Activated CD8-positive, alpha-beta T cell treated with anti-CD3 and anti-CD28 coated beads for 36 hours (primary cell): ENCODE measurements at regions not wholly inside any gene's neighbourhood (a gene's known extent, or its start where the extent isn't known, plus 50 kb on each side); places are given as distances from the start of the nearest gene placed in this dataset.

Experiments used
- ATAC-seq: fragments of 200-7000 bp; cut with Tn5 transposase; one replicate; pipeline ENCODE4 v1.10.0; 2021; ENCODE audit warnings: mild to moderate bottlenecking, moderate library complexity
- CTCF ChIA-PET: fragments of 350-600 bp; sonication (Branson Sonifier 250); formaldehyde crosslinking; loops from one replicate; lab custom pipeline; 2021; ENCODE audit warnings: antibody characterized with exemption; lab: Charles Lee
- POLR2A ChIA-PET: fragments of 350-600 bp; sonication (Branson Sonifier 250); formaldehyde crosslinking; loops from one replicate; lab custom pipeline; 2021; ENCODE audit warnings: antibody characterized with exemption; lab: Charles Lee
- DNase-seq: peaks from one replicate; pipeline ENCODE4 v3.0.0-alpha.2; 2020
- H3K27ac Mint-ChIP-seq: one replicate; pipeline ENCODE4 v1.8.0; 2021; ENCODE audit warnings: mild to moderate bottlenecking, mixed read lengths
- H3K27me3 Mint-ChIP-seq: one replicate; pipeline ENCODE4 v1.8.0; 2021; ENCODE audit warnings: mixed read lengths
- H3K36me3 Mint-ChIP-seq: one replicate; pipeline ENCODE4 v1.8.0; 2021; ENCODE audit warnings: low read depth, mixed read lengths
- H3K4me1 Mint-ChIP-seq: one replicate; pipeline ENCODE4 v1.8.0; 2021; ENCODE audit warnings: low read depth, mixed read lengths
- H3K4me3 Mint-ChIP-seq: one replicate; pipeline ENCODE4 v1.8.0; 2021; ENCODE audit warnings: mild to moderate bottlenecking, moderate library complexity, mixed read lengths
- H3K9me3 Mint-ChIP-seq: one replicate; pipeline ENCODE4 v1.8.0; 2021; ENCODE audit warnings: mixed read lengths
- intact Hi-C: fragments of 100-400 bp; cut with micrococcal nuclease; formaldehyde crosslinking; loops from one replicate; pipeline ENCODE4 v1.10.0; 2022
- TF ChIP-seq, protein P1 (sequence below): fragments of 200-600 bp; IDR thresholded peaks from one replicate; pipeline ENCODE4 v1.8.0; 2022; ENCODE audit warnings: antibody characterized with exemption, mild to moderate bottlenecking

DNA sequence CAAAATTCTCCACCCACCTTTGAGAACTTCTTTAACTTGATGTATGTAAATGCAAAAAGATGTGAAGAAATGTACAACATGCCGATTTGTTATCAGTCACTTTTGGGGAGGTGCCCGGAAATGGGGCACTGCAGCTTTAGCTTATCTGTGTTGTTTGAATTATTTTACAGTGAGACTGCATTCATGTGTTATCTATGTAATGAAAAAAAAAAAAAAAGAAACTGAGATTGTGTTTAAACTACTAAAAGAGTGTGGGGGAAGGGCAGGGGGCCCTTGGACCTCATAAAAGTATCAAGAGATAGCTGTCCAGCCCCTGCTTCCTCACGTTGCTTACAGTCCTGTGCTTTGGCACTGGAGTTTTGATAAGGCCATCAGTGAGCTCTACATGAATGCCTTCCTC is 259.4 kb downstream of the STK31 start:
- CTCF ChIA-PET, result no interaction called here
- Mint-ChIP-seq H3K36me3 (no peaks in the 10 kb centered on the region), H3K27ac (no peak overlapping the region), H3K4me1 (peaks cover 8% of the 10 kb centered on the region), H3K9me3 (no peaks in the 10 kb centered on the region), H3K4me3 (no peak overlapping the region), H3K27me3 (peaks cover 2% of the 10 kb centered on the region)
- ATAC-seq (no peak), DNase-seq (no peak)
- TF ChIP-seq, protein P1, sequence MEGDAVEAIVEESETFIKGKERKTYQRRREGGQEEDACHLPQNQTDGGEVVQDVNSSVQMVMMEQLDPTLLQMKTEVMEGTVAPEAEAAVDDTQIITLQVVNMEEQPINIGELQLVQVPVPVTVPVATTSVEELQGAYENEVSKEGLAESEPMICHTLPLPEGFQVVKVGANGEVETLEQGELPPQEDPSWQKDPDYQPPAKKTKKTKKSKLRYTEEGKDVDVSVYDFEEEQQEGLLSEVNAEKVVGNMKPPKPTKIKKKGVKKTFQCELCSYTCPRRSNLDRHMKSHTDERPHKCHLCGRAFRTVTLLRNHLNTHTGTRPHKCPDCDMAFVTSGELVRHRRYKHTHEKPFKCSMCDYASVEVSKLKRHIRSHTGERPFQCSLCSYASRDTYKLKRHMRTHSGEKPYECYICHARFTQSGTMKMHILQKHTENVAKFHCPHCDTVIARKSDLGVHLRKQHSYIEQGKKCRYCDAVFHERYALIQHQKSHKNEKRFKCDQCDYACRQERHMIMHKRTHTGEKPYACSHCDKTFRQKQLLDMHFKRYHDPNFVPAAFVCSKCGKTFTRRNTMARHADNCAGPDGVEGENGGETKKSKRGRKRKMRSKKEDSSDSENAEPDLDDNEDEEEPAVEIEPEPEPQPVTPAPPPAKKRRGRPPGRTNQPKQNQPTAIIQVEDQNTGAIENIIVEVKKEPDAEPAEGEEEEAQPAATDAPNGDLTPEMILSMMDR, result no peak
- POLR2A ChIA-PET, result no interaction called here
- intact Hi-C loops, result no loop called here

DNA sequence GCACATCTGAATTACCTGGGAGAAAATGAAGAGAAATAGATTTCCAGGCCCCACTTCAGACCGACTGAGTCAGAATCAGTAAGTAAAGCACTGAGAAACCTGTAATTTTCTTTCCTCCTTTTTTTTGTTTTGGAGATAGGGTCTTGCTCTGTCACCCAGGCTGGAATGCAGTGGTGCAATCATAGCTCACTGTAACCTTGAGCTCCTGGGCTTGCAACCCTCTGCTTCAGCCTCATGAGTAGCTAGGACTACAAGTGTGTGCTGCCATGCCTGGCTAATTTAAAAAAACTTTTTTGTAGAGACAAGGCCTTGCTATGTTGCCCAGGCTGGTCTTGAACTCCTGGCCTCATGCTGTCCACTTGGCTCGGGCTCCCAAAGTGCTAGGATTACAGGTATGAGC is 260.2 kb downstream of the STK31 start:
- Mint-ChIP-seq H3K4me3 (no peak overlapping the region), H3K4me1 (peaks cover 8% of the 10 kb centered on the region), H3K27me3 (peaks cover under 1% of the 10 kb centered on the region), H3K36me3 (no peaks in the 10 kb centered on the region), H3K27ac (no peak overlapping the region), H3K9me3 (no peaks in the 10 kb centered on the region)
- TF ChIP-seq, protein P1, result no peak
- intact Hi-C loops, result no loop called here
- ATAC-seq (no peak), DNase-seq (no peak)
- CTCF ChIA-PET, result interaction anchor here (1.3 kb wide), 1 partner anchor 10 kb away, joined by 4 read pairs; no protein-coding TSS in a partner anchor
- POLR2A ChIA-PET, result no interaction called here

DNA sequence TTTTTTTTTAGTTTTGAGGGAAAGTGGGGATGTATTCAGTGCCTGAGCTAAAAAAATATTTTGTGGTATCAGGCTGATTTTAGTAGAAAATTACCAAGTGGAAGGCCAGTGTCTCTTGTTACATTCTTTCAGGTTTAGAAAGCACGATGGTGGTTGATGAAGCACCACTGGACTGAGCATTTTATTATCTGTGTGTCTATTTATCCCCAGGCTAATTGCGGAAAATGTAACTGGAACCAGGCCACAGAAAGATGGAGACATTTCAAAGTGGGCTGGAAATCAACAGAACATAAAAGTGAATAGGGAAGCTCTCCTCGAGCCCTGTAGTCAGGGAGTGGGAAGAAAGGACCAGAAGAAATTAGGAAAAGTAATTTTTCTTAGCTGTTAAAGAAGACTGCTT is 261.0 kb downstream of the STK31 start:
- no peaks in the 10 kb centered on the region for H3K9me3 Mint-ChIP-seq
- POLR2A ChIA-PET, result no interaction called here
- no peak overlapping the region for H3K27ac Mint-ChIP-seq

DNA sequence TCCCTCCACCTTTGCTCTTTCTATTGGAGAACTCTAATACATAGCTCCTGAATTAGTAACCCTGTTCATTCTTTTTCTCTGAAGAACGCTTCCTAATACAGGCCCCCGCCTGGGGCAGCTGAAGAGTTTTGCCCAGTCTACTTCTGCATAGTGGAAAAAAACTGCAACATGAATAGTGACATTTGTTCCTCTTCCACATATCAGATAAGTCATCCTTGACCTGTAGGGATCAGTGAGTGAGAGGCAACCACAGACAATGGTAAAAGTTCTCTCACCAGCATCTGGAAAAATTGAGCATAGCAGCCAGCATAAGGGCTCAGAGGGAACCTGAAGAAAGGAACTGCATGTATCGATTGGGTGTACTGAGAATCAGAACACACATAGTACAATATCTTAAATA is 262.0 kb downstream of the STK31 start:
- no peaks in the 10 kb centered on the region for H3K36me3 Mint-ChIP-seq
- CTCF ChIA-PET, result interaction anchor here (0.7 kb wide), 1 partner anchor 235 kb away, joined by 3 read pairs; no protein-coding TSS in a partner anchor
- TF ChIP-seq, protein P1, result no peak

More for the DNA sequence above, 261.0 kb downstream of the STK31 start:
- CTCF ChIA-PET, result interaction anchor here (1.3 kb wide), 1 partner anchor 9 kb away, joined by 4 read pairs; no protein-coding TSS in a partner anchor
- TF ChIP-seq, protein P1, result no peak
- Mint-ChIP-seq H3K4me1 (peaks cover 8% of the 10 kb centered on the region), H3K36me3 (no peaks in the 10 kb centered on the region), H3K27me3 (no peaks in the 10 kb centered on the region), H3K4me3 (no peak overlapping the region)
- no peak for DNase-seq
- intact Hi-C loops, result no loop called here
- ATAC-seq, result no peak

DNA sequence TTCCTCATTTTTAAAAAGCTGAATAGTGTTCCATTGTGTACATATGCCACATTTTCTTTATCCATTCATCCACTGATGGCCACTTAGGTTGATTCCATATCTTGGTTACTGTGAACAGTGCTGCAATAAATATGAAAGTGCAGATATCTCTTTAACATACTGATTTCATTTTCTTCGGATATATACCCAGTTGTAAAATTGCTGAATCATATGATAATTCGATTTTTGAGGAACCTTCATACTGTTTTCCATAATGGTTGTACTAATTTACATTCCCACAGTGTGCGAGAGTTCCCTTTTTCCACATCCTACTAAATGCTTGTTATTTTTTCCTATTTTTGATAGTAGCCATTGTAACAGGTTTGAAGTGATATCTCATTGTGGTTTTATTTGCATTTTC is 263.2 kb downstream of the STK31 start:
- H3K27me3 Mint-ChIP-seq, result no peaks in the 10 kb centered on the region
- ChIA-PET POLR2A (no interaction called here), CTCF (no interaction called here)
- DNase-seq (no peak), ATAC-seq (no peak)
- H3K36me3 Mint-ChIP-seq, result no peaks in the 10 kb centered on the region
- TF ChIP-seq, protein P1, result no peak
- no peak overlapping the region for H3K4me3 Mint-ChIP-seq
- H3K27ac Mint-ChIP-seq, result no peak overlapping the region
- H3K9me3 Mint-ChIP-seq, result no peaks in the 10 kb centered on the region
- intact Hi-C loops, result no loop called here
- peaks cover 3% of the 10 kb centered on the region for H3K4me1 Mint-ChIP-seq

More for the DNA sequence above, 262.0 kb downstream of the STK31 start:
- ATAC-seq (no peak), DNase-seq (no peak)
- Mint-ChIP-seq H3K4me3 (no peak overlapping the region), H3K9me3 (no peaks in the 10 kb centered on the region), H3K4me1 (peaks cover 8% of the 10 kb centered on the region), H3K27ac (no peak overlapping the region), H3K27me3 (no peaks in the 10 kb centered on the region)
- POLR2A ChIA-PET, result no interaction called here
- intact Hi-C loops, result no loop called here
